ENCODE measurements at regions not wholly inside any gene's neighbourhood (a gene's known extent, or its start where the extent isn't known, plus 50 kb on each side); places are given as distances from the start of the nearest gene placed in this dataset.
A peak's percentile ranks its signal among the peaks of the same experiment; 100 is the strongest.
"Not testable (repeated sequence)": the region's sequence is repeated elsewhere in the genome, so short reads cannot be mapped to it uniquely, and the experiment has no call there.

GRCh38 chr6:155543166-155543847, 87.7 kb upstream of the NOX3 start:
- TF ChIP-seq CTCF (IDR thresholded peaks at IDR 0.05; ENCODE audit: insufficient read depth, low read length, missing control alignments): no peak
- no peak overlapping the region for H3K4me3 ChIP-seq (ENCODE audit: low read depth, low read length)
- DNase-seq (ENCODE audit: low read depth, low spot score): no peak
- ChIA-PET CTCF (interaction anchor here (0.6 to 1.9 kb wide), 3 partner anchors 9 to 22 kb away, joined by 3 to 9 read pairs (median 3); no protein-coding TSS in a partner anchor), POLR2A (no interaction called here)

GRCh38 chr6:155542036-155542435, 86.4 kb upstream of the NOX3 start:
- ChIA-PET CTCF (interaction anchor here (1.9 kb wide), 1 partner anchor 13 kb away, joined by 9 read pairs; no protein-coding TSS in a partner anchor), POLR2A (no interaction called here)
- DNase-seq (ENCODE audit: low read depth, low spot score): no peak
- no peak overlapping the region for H3K4me3 ChIP-seq (ENCODE audit: low read depth, low read length)
- no peak for TF ChIP-seq CTCF (IDR thresholded peaks at IDR 0.05; ENCODE audit: insufficient read depth, low read length, missing control alignments)

DNA sequence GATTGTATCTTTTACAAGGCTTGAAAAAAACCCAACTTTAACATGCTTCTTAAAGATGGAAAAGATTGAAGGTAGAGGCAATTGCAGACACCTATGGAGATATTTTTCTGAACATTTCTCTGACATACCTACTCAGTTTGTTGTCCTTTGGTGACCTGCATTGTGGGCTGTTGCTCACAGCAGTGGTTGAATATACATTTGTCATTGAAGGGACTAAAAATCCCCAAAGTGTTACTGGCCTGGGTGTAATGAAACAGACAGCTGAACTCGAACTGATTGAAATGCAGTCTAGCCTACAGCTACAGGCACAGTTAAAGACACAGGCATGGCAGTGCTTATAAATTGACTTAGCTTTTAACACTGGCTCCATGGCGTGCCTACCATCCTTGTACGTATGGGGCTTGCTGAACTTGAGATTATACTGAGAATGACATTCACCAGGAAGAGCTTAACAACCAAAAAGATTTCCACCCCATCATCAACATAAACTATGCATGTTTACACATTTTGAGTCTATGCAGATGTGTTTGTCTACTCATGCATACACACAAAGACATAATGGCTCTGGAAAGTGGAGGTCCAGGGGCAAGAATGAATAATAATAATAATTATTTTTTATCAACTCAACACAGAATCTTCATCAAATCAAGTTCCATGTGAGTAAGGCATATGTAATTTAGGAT, 83.2 kb upstream of the NOX3 start:
- POLR2A ChIA-PET: no interaction called here
- CTCF ChIA-PET: interaction anchor here (0.6 kb wide), 1 partner anchor 213 kb away, joined by 3 read pairs; no protein-coding TSS in a partner anchor
- no peak for TF ChIP-seq CTCF (IDR thresholded peaks at IDR 0.05; ENCODE audit: insufficient read depth, low read length, missing control alignments)

GRCh38 chr6:155534678-155535077, 79.0 kb upstream of the NOX3 start:
- CTCF ChIA-PET: interaction anchor here (0.6 to 3.1 kb wide), 3 partner anchors 194 to 207 kb away, joined by 3 to 11 read pairs (median 4); no protein-coding TSS in a partner anchor
- no peak for DNase-seq (ENCODE audit: low read depth, low spot score)
- H3K4me3 ChIP-seq (ENCODE audit: low read depth, low read length): no peak overlapping the region
- POLR2A ChIA-PET: no interaction called here
- TF ChIP-seq CTCF (IDR thresholded peaks at IDR 0.05; ENCODE audit: insufficient read depth, low read length, missing control alignments): no peak

More for the DNA sequence above, 83.2 kb upstream of the NOX3 start:
- DNase-seq (ENCODE audit: low read depth, low spot score): no peak
- no peak overlapping the region for H3K4me3 ChIP-seq (ENCODE audit: low read depth, low read length)

- CTCF ChIA-PET: interaction anchor here (1.2 to 2.6 kb wide), 4 partner anchors 20 to 197 kb away, joined by 3 to 20 read pairs (median 12); no protein-coding TSS in a partner anchor
- peak; percentile 58 for TF ChIP-seq CTCF (IDR thresholded peaks at IDR 0.05; ENCODE audit: insufficient read depth, low read length, missing control alignments)
- no peak for DNase-seq (ENCODE audit: low read depth, low spot score)
These were observed 74.7 kb upstream of the NOX3 start for GRCh38 chr6:155530219-155530834.

GRCh38 chr6:155529814-155530213, 74.2 kb upstream of the NOX3 start:
- CTCF ChIA-PET: interaction anchor here (0.6 to 2.6 kb wide), 10 partner anchors 9 to 572 kb away, joined by 3 to 20 read pairs (median 8); no protein-coding TSS in a partner anchor

More at GRCh38 chr6:155530219-155530834, 74.7 kb upstream of the NOX3 start:
- H3K4me3 ChIP-seq (ENCODE audit: low read depth, low read length): no peak overlapping the region
- POLR2A ChIA-PET: no interaction called here

More at GRCh38 chr6:155529814-155530213, 74.2 kb upstream of the NOX3 start:
- POLR2A ChIA-PET: interaction anchor here (1.1 kb wide), 1 partner anchor 36 kb away, joined by 4 read pairs; no protein-coding TSS in a partner anchor
- H3K4me3 ChIP-seq (ENCODE audit: low read depth, low read length); DNase-seq (ENCODE audit: low read depth, low spot score): not testable (repeated sequence)
